CD4-positive, alpha-beta T cell treated with Interferon gamma for 1 hour (primary cell): ENCODE measurements at regions not wholly inside any gene's neighbourhood (a gene's known extent, or its start where the extent isn't known, plus 50 kb on each side); places are given as distances from the start of the nearest gene placed in this dataset.

Experiments
- DNase-seq: peaks from one replicate; pipeline ENCODE4 v3.0.0-alpha.2; 2020

- no peak for DNase-seq
These were observed 562.9 kb upstream of the ADARB2 start for GRCh38 chr10:2300231-2300630.

- DNase-seq: no peak
These were observed 559.0 kb upstream of the ADARB2 start for GRCh38 chr10:2296179-2296891.

DNA sequence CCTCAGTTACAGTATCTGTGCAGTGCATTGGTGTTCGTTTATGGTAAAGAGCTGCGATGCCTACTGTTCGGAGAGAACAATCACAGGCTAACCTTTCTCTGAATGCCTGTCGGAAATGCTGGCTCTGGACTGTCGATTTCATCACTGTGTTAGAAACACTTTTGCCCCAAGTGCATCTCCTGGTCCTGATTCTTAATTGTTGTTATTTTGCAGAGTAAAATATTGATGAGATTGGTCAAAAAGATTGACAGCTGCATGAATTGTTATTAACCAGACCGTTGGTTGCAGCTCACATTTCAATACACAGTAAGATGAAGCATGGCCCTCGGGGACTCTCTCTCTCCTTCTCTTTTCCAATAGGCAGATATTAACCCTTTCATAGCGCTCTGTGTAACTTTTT, 557.4 kb upstream of the ADARB2 start:
- DNase-seq: no peak

- no peak for DNase-seq
These were observed 546.7 kb upstream of the ADARB2 start for GRCh38 chr10:2284071-2284470.

- DNase-seq: no peak
These were observed 544.9 kb upstream of the ADARB2 start for GRCh38 chr10:2282202-2282601.

DNA sequence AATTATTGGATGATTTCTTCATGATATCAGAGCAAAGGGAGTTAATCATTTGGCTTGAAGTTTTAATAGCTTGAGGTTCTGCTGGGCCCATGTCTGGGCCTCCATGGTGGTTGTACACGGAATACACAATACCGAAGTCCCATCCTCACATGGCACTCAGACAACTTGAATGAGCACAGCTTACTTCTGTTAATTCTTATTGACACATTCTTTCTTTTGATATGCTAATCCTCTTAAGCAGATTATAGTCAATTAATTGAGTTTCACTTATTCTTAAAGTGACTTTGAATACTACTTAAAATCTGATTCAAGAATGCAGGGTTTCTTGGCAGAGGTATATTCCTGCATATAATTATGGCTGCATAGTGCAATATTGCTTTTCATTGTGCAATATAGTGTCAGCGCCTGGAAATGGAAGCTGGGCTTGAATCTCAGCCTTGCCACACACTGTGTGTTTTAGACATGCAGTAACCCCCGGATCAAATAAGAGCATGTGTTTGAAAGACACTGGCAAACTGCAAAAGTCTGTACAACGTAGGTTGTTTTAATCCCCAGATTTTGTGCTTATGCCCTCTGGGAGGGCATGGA, 543.5 kb upstream of the ADARB2 start:
- no peak for DNase-seq

- DNase-seq: no peak
These were observed 542.4 kb upstream of the ADARB2 start for GRCh38 chr10:2279711-2280110.

DNA sequence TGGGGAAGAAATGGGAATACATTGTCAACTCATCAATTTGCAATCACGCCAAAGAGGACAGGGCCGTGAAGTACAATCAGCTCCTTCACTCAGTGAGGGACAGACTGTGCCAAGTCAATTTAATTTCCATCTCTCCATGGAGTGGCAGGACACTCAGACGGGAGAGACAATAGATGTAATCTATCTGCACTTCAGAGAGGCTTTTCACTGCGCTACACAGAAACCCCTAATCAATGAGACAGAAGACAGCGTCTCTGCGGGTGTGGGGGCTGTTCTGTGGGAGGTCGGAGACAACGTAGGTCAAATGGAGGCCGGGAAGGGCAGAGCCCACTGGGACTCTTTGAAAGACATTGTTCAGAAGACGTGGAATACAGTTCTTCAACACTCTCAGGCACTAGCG, 541.0 kb upstream of the ADARB2 start:
- DNase-seq: no peak

- no peak for DNase-seq
These were observed 526.2 kb upstream of the ADARB2 start for GRCh38 chr10:2263561-2263960.

- no peak for DNase-seq
These were observed 525.6 kb upstream of the ADARB2 start for GRCh38 chr10:2262878-2263277.

DNA sequence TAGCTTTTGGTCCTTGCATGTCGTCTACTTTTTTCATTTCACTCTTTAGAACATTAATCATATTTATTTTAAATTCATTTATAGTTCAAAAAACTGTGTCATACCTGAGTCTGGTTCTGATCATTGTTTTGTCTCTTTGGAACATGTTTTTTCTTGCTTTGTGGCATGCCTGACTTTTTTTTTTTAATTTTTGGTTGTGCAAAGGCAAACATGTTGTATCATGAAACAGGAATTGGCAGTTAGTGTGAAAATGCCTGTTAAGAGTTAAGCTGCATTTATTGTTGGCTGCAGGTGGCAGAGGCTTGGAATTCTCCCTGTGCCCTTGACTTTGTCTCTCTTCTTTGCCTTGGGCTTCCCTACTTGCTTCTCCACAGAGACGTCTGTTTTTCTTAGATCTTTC, 525.0 kb upstream of the ADARB2 start:
- no peak for DNase-seq

- DNase-seq: no peak
These were observed 518.9 kb upstream of the ADARB2 start for GRCh38 chr10:2256241-2256640.

DNA sequence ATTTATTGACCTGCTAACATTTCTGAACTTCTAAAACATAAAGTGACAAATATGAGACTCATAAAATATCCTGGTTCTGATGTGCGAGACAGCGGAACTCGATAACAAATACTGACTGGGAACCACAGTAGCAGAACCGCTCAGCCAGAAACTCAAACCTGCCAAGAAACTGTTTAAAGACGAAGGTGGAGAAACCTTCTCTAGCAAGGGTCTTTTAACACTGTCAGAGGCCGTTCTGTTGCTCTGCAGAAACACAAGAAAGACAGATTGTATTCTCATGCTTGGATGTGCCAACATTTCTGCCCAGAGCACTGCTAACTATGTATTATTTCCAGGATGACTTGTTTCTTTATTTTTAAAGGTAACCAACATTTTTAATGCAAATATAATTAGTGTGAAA, 514.8 kb upstream of the ADARB2 start:
- no peak for DNase-seq

GRCh38 chr10:2251631-2252030, 514.3 kb upstream of the ADARB2 start:
- no peak for DNase-seq

DNA sequence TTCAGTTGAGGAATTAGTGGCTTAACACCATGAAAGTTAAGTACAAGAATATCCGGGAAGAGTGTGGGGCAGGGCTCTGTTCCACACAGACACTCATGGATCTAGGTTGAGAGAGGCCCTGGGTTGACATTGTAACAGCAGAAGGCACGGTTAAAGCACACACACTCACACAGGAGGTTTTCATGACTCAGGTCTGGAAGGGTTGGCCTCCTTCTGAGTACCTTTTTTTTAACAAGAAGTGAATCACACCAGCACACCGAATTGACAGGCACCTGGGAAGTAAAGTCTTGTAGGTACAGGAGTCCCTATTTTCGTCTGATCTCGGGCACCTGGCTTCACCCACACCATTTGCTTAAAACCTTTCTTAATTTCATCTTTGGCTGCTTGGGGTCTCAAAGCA, 509.4 kb upstream of the ADARB2 start:
- DNase-seq: no peak

DNA sequence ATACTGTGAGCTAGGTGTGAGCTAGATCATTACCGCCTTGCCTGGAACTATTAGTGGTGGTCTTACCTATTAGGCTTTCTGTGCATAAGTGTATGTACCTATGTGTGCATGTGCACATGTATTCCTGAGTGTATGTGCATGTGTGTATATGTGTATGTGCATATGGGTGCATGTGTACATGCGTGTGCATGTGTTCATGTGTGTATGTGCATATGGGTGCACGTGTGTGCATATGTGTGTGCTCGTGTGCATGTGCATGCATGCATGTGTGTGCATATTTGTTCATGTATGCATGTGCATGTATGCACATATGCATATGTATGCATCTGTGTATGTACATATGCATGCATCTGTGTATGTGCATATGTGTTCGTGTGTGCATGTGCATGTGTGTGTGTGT, 508.3 kb upstream of the ADARB2 start:
- no peak for DNase-seq

DNA sequence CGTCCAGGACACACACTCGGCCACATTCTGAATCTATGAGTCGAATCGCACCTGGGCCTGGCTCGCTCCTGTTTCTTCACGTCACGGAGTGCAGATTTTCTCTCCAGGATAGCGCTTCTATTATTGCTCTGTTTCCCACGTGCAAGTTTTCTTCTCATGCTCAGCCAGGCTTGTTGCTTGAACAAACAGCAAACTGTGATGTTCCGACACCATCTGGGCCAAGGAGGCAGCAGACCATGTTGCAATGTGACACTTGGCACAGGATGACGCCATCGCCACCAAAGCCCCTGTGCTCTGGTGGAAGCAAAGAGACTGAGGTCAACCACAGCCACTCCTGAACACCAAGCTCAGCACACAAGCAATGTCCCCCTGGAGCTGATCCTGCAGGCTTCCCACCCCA, 507.1 kb upstream of the ADARB2 start:
- no peak for DNase-seq

DNA sequence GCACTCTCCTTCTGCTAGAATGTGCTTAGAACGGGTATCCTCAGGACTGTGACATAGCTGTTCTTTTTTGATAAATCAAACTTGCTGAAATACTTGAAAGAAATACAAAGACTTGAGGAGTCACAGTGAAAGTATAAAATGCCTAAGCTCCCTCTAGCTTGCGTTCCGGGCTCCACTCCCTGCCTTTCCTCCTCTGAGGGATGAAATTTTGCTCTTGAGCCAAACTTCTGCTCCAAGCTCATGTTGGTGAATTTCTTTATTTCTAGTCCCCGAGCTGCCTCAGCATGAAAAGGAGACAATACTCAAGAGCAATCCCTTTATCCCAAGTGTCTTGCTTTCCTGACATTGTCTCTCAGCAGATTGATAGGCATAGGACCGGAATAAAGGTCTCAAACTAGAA, 499.6 kb upstream of the ADARB2 start:
- no peak for DNase-seq

GRCh38 chr10:2232479-2232878, 495.2 kb upstream of the ADARB2 start:
- DNase-seq: no peak

DNA sequence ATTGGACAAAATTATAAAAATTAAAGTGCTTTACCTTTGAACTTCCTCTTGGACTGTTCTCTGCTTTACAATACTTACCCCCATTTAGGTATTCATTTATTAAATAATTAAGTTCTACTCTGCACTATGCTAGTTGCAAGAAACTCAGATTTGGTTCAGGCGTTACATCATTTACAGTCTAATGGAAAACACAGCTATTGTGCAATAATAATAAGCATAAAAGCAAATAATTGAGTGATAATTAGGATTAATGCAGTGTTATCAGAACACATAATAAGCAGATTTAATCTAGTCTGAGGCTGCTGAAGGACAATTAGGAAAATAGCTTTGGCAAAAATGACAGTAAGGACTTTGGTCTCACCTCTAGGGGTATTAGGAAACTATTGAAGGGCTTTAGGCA, 493.2 kb upstream of the ADARB2 start:
- no peak for DNase-seq

- no peak for DNase-seq
These were observed 491.1 kb upstream of the ADARB2 start for GRCh38 chr10:2228320-2228901.

DNA sequence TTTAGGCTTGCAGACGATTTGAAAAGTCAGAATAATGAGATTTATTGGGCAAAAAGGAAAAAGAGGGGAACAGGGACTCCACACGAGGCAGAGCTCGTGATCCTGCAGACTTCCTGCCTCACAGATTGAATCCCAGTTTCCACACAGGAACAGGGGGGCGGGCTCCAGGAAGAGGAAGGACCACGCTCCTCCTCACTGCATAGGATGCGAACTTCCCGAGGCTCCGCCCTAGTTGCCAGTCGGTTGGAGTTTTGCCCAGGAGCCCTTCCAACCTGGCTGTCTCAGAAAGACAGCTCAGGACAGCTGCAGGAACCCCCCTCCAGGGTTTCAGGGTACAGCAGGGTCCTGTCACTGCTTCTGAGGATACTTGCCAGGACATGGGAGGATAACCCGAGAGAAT, 488.3 kb upstream of the ADARB2 start:
- no peak for DNase-seq

- no peak for DNase-seq
These were observed 486.4 kb upstream of the ADARB2 start for GRCh38 chr10:2223548-2224320.

- DNase-seq: no peak
These were observed 485.3 kb upstream of the ADARB2 start for GRCh38 chr10:2222631-2223030.
